Small intestine (tissue), 7 donors: ENCODE measurements at regions not wholly inside any gene's neighbourhood (a gene's known extent, or its start where the extent isn't known, plus 50 kb on each side); places are given as distances from the start of the nearest gene placed in this dataset.

Experiments
- DNase-seq, 2 donors: peaks; one replicate each; pipeline versions ENCODE4 v3.0.0 to v3.0.0-alpha.2; 2013
- FAIRE-seq: peaks from 2 replicates; lab custom pipeline; 2012; peaks lifted over from hg19 to GRCh38; lab: Jason Lieb, UNC
- H3K27ac ChIP-seq, 3 donors: one replicate each; pipeline ENCODE4 v1.5.1; 2013; ENCODE audit warnings: low read length in 2 of 3, mild to moderate bottlenecking in 2 of 3, control low read depth in 1 of 3, inconsistent platforms in 1 of 3, low read depth in 1 of 3, moderate library complexity in 1 of 3
- H3K27me3 ChIP-seq, 3 donors: one replicate each; pipeline ENCODE4 v1.6.1; 2013; ENCODE audit warnings: low read length in 3 of 3, inconsistent platforms in 1 of 3; ENCODE audit not compliant: control insufficient read depth in 3 of 3, insufficient read depth in 3 of 3
- H3K36me3 ChIP-seq, 3 donors: one replicate each; pipeline ENCODE4 v1.6.1; 2013; ENCODE audit warnings: low read length in 3 of 3, inconsistent platforms in 1 of 3, low read depth in 1 of 3, mild to moderate bottlenecking in 1 of 3, moderate library complexity in 1 of 3; ENCODE audit not compliant: control insufficient read depth in 3 of 3, insufficient read depth in 2 of 3
- H3K4me1 ChIP-seq, 3 donors: one replicate each; pipeline ENCODE4 v1.6.1; 2013; ENCODE audit warnings: low read length in 2 of 3, inconsistent platforms in 1 of 3, low read depth in 1 of 3, mild to moderate bottlenecking in 1 of 3, moderate library complexity in 1 of 3; ENCODE audit not compliant: control insufficient read depth in 3 of 3, insufficient read depth in 2 of 3
- H3K4me3 ChIP-seq, 3 donors: one replicate each; pipeline ENCODE4 v1.5.1; 2013; ENCODE audit warnings: low read length in 3 of 3, control low read depth in 1 of 3, inconsistent platforms in 1 of 3, low read depth in 1 of 3, mild to moderate bottlenecking in 1 of 3, moderate library complexity in 1 of 3
- H3K9me3 ChIP-seq, 2 donors: one replicate each; pipeline ENCODE4 v1.6.1; 2013; ENCODE audit warnings: low read depth in 1 of 2, low read length in 1 of 2; ENCODE audit not compliant: control insufficient read depth in 2 of 2, insufficient read depth in 1 of 2
- WGBS, 3 donors: extraction: QIAGEN DNeasy Blood & Tissue Kit; methylation state at CpG; one replicate each; pipeline ENCODE4 v1.1.7; 2013; 5-methylcytosine and 5-hydroxymethylcytosine counted together
- donor health status: healthy with polysubstance abuse.
- donor health status: control.
- donor health status: control.
- donor health status: Bipolar disorder and iron deficiency.
- donor health status: healthy.

- Histone ChIP-seq H3K9me3 (peaks cover 0 to 9% of the 10 kb centered on the region in 2 donors), H3K27me3 (no peaks in the 10 kb centered on the region), H3K27ac (no peak overlapping the region), H3K4me3 (no peak overlapping the region), H3K36me3 (no peaks in the 10 kb centered on the region), H3K4me1 (no peaks in the 10 kb centered on the region)
- WGBS, 3 donors = 69 to 90% (median 75%) methylated on average over 6 of the region's 6 CpGs
- FAIRE-seq (no peak), DNase-seq (no peak)
These were observed 164.6 kb downstream of the MID1IP1 start for GRCh38 chrX:38965888-38966287.

DNA sequence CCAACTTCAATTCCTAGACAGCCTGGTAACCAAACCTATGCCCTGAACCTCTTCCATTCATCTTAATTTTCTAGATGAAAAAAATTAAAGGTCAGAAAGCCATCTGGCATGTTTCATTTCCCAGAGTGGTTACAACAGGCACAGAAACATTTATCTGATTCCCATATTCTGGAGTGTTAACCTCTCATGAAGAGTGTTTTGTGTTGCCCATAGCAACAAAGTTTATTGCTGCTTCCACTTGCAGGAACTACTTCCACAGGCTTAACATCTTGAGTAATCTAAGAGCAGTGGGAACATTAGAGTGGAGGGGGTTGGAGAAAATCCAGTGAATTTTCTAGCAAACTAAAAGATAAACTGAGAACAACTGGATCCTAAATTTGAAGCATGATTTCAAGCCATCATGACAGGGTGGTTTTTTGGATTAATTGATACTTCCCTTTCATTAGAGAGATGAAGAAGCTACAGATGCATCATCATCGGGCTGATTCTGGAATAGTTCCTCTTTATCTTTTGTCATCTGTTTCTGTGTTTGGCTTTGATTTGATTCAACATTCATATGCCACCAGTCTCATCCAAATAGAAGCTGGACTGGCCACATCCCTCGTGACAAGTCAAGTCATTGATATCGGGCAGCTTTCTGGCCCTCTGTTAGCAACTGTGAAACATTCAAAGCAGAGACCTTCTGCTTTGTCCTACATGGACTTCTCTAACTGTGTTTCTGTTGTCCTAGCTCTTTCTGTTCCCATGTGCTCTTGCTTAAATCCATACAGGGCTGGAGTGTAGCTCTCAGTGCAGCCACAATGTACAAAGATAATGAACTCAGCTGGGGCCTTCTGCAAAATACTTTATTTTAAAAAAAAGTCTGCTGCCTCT is 167.3 kb downstream of the MID1IP1 start:
- DNase-seq (peak in 1 of 2 donors; percentile 38), FAIRE-seq (no peak)
- H3K4me3 ChIP-seq = no peak overlapping the region
- H3K4me1 ChIP-seq = no peaks in the 10 kb centered on the region
- H3K9me3 ChIP-seq = peaks cover 0 to under 1% of the 10 kb centered on the region in 2 donors
- WGBS, 3 donors = 55 to 83% (median 74%) methylated on average over 3 of the region's 3 CpGs
- no peaks in the 10 kb centered on the region for H3K27me3 ChIP-seq
- no peak overlapping the region for H3K27ac ChIP-seq
- no peaks in the 10 kb centered on the region for H3K36me3 ChIP-seq

GRCh38 chrX:38970074-38970473 is 168.8 kb downstream of the MID1IP1 start:
- Histone ChIP-seq H3K27ac (no peak overlapping the region), H3K36me3 (no peaks in the 10 kb centered on the region), H3K4me3 (no peak overlapping the region), H3K27me3 (no peaks in the 10 kb centered on the region), H3K4me1 (no peaks in the 10 kb centered on the region), H3K9me3 (no peaks in the 10 kb centered on the region)
- FAIRE-seq (no peak), DNase-seq (no peak)
- 87 to 88% (median 88%) methylated on average over 1 of the region's 1 CpG for WGBS, 3 donors

DNA sequence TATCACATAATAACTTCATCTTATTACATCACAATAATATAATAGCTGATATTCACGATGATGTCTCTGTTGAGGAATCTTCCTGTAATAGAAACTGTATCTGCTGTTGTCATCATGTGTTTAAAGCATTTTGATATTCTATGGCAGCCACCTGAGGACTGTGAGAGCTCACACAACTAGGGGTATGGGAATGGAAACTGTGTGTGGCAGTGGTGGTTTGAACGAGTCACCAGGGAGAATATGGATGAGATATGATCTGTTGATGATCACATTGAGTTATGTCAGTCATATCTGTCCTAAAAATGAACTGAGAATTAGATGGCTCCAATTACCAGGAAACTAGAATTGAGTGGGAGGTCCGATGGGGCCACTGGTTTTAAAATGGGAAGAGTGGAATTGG is 169.6 kb downstream of the MID1IP1 start:
- FAIRE-seq = no peak
- 73 to 85% (median 76%) methylated on average over 3 of the region's 3 CpGs for WGBS, 3 donors
- Histone ChIP-seq H3K27ac (no peak overlapping the region), H3K36me3 (no peaks in the 10 kb centered on the region), H3K4me3 (no peak overlapping the region), H3K9me3 (no peaks in the 10 kb centered on the region), H3K4me1 (no peaks in the 10 kb centered on the region), H3K27me3 (no peaks in the 10 kb centered on the region)
- no peak for DNase-seq

DNA sequence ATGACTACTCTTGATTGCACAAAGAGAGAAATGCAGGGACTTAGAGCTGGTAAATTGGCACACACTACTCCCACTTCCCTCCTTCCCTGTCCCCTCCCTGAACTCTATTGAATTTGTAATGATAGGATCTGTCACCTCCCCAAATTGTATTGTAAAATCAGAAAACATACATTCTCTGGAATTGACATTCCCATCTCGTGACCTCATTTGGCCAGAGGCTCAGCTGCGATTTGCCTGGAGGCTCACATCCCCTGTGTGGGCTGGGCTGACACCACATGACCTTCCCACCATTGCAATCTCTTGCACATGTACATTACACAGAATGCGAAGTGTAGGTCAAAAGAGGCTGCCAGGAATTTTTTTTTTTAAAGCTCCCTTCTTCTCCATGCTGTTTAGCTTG is 172.1 kb downstream of the MID1IP1 start:
- no peaks in the 10 kb centered on the region for H3K4me1 ChIP-seq
- no peak overlapping the region for H3K27ac ChIP-seq
- H3K4me3 ChIP-seq = no peak overlapping the region
- no peaks in the 10 kb centered on the region for H3K36me3 ChIP-seq
- no peaks in the 10 kb centered on the region for H3K27me3 ChIP-seq
- no peaks in the 10 kb centered on the region for H3K9me3 ChIP-seq
- WGBS, 3 donors = 67 to 69% (median 68%) methylated on average over 3 of the region's 3 CpGs
- DNase-seq (no peak), FAIRE-seq (no peak)

DNA sequence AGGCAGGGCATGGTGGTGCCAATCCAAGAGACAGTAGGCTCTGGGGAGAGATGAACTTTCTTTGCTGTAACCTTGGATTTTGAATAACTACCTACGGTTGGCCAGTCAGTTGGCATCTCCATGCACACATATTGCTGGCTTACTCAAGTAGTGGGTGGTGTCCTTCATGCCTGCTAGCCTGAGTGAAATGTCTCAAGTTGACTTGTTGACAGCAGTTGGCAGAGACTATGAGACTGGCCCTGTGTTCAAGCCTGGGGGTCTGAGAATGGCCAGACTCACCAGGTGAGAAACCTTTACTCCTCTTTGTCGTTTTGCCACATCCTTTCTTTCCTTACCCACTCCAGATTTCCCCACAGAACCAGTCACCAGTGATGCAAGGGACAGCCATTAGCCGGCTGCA is 173.3 kb downstream of the MID1IP1 start:
- DNase-seq = no peak
- Histone ChIP-seq H3K9me3 (no peaks in the 10 kb centered on the region), H3K27me3 (no peaks in the 10 kb centered on the region), H3K4me3 (no peak overlapping the region), H3K36me3 (no peaks in the 10 kb centered on the region), H3K4me1 (no peaks in the 10 kb centered on the region), H3K27ac (no peak overlapping the region)
- FAIRE-seq = no peak
- WGBS, 3 donors = 73 to 94% (median 87%) methylated on average over 3 of the region's 3 CpGs

DNA sequence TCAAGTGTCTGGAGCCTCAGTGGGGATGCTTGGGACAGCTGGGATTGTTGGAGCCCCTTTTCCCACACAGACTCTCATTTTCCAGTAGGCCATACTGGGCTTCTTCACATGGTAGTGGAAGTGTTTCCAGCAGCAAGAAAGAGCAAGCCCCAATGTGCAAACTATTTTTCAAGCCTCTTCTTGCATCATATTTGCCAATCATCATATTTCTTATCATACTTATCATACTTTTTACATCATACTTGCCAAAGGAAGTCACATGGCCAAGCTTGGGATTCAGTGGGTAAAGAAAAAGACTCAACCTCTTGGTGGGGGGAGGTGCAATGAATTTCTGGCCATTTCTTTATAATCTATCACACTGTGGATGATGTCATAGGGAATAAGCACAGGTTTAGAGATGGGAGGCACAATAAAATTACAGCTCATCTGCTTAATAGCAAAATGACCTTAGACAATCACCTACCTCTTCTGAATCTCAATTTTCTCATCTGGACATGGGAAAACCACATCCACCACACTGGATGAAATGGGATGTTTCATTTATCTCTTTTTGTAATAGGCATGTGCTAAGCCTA is 174.2 kb downstream of the MID1IP1 start:
- DNase-seq (no peak), FAIRE-seq (no peak)

GRCh38 chrX:38982370-38982769 is 181.1 kb downstream of the MID1IP1 start:
- FAIRE-seq (no peak), DNase-seq (peak in 1 of 2 donors; percentile 45)
- H3K27ac ChIP-seq = no peak overlapping the region
- H3K4me1 ChIP-seq = peaks cover 1 to 12% (median 7%) of the 10 kb centered on the region in 3 donors
- H3K36me3 ChIP-seq = no peaks in the 10 kb centered on the region
- WGBS, 3 donors = 35 to 76% (median 47%) methylated on average over 3 of the region's 3 CpGs
- H3K4me3 ChIP-seq = no peak overlapping the region
- no peaks in the 10 kb centered on the region for H3K27me3 ChIP-seq
- no peaks in the 10 kb centered on the region for H3K9me3 ChIP-seq

More for the DNA sequence above, 174.2 kb downstream of the MID1IP1 start:
- Histone ChIP-seq H3K27me3 (no peaks in the 10 kb centered on the region), H3K27ac (no peak overlapping the region), H3K36me3 (no peaks in the 10 kb centered on the region), H3K4me1 (no peaks in the 10 kb centered on the region), H3K9me3 (no peaks in the 10 kb centered on the region), H3K4me3 (no peak overlapping the region)
